GM21390 (cell line): ENCODE measurements at regions not wholly inside any gene's neighbourhood (a gene's known extent, or its start where the extent isn't known, plus 50 kb on each side); places are given as distances from the start of the nearest gene placed in this dataset.

ENCODE experiments used
- ATAC-seq: cut with Tn5 transposase; IDR thresholded peaks from one replicate; pipeline ENCODE4 v1.9.1; 2021; ENCODE audit not compliant: unreplicated experiment

DNA sequence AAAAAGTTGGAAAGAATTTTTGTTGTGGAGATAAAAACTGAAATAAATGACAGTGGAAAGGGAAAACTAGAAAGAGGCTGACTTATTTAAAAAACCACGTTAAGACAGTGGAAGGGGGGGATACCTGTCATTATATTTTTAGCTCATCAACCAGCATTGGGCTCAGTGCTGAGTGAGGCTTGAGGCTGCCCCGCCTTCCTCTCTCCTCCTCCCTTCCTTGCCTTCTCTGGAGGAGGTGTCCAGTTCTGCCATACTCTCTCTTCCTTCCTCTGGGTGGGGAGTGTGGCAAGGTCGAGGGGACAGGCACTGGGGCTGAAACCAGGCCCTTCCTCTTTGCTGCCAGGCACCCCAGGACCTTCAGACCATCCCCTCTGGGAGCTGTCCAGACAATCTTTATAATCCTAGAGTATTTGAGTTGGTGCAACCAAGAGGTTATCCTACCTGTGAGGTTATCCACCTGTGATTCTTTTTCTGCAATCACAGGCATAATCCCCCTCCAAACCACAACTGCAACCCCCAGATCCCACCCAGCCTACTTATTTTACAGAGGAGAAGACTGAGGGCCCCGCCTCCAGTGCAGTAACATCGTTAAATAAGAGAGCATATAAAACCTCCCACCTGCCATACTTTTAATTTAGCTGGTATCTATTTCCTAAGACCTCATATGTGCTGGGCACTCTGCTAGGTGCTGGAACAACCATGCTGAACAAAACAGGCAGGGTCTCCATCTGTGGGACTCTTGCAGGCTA, 578.5 kb downstream of the BUD13 start:
- no peak for ATAC-seq

DNA sequence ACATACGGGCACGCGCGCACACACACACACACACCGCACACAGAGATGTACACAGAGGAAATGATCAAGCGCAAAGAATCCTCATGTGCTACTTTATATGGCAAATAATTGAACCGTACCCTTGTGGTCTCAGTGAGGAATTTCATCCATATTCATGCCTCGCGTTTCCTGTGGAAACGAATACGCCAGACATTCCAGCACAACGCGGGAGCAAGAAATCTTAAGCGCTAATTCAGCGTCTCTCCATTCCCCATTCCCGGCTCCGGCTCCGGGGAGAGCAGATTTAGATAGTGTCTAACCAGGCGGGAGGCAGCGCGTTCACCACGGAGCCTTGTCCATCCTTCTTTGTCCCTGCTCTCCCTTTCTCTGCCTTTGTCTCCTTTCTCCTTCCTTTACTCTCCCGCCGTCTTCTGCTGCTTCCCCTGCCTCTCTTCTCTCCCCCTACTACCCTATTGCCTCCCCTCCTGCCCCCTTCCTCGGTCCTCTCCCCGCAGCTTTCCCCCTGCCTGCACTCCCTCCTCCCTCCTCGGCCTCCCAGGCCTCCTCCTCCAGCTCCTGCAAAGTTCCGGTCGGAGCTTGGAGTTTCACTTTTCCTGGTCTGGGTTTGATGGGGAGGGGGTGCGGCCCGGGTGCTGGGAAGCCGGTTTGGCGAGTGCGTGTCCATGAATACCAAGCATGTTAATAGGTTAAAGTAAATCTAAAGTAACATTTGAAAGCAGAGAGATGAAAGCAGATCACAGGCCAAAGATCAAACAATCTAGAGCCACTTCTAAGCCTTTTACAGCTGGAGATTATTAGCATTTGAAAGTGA, 579.3 kb downstream of the BUD13 start:
- ATAC-seq: no peak

DNA sequence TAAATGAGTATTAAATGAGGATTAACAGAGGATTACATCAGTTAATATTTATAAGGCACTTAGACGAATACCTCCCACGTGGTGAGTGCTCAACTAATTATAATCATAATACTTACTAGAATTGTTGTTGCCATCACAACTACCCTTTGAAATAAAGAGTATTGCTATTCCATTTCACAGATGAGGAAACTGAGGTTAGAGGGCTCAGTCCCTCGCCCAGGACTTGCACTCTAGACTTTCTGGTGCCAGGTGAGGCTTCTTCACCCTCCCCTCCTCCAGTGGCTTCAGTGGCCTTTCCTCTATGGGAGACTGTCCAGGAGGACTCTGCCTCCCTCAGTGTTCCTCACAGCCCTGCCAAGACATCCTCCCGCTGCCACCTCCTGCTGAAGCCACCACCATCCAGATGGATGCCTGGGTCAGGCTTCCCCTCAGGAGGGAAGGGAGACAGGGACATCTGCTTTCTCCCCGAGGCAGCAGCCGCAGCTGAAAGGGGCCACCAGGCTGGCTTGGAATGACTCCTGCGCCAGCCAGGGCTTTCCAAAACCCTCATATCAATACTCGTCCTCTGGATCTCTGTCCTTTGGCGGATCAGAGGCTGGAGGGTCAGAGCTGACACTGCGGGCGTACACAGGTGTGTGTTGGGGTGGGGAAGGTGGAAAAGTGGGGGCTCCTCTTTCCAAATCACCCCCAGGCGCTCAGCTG, 580.1 kb downstream of the BUD13 start:
- ATAC-seq: no peak

DNA sequence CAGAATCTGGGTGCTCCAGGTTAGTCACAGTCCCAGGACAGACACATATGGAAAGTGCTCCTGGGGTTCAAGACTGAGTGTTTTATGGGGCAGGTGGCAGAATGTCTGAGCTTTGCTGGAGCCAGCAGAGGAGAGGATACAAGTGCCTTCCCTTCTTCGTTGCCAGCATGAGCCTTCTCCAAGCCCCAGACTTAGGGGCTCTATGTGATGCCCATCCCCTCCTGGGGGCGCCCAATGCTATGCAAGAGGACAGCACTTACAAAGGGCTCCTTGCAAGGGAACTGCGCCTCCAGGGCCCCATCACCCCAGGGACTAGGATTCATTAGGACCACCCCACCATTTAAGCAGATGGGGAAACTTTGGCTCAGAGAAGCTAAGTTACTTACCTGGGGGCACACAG, 581.9 kb downstream of the BUD13 start:
- ATAC-seq: no peak

DNA sequence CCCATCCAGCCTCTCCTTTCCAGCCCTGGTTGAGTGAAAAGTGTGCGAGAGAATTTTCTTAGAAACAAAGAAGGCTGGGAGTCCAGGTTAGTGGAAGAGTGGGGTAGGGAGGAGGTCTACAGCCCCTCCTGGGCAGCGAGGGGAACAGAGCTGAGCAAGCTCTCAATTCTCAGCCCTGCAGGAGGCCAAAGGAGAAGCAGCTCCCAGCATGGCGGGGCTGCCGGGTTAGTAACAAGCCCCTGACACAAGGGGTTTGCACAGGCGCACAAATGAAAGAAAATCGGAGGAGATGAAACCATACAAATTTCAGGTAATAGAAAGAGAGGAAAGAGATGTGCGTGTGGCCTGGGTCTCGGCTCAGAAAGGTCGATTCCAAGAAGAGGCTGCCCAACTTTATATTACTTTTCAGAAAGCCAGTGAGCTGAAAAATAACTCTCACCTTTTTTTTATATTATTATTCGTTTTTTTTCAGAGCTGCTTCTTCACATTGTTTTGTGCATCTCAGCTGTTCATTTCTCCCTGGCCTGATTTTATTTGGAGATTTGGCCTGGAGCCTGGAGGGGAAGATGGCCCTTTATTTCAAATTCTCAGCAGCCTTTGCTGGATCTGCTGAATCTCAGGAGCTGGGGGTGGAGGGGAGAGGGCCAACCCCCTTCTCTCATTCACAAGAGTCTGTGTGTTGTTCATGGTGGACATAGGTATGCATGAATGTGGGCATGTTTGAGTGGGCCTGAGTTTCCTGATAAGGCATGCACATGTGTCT, 583.2 kb downstream of the BUD13 start:
- ATAC-seq: no peak

DNA sequence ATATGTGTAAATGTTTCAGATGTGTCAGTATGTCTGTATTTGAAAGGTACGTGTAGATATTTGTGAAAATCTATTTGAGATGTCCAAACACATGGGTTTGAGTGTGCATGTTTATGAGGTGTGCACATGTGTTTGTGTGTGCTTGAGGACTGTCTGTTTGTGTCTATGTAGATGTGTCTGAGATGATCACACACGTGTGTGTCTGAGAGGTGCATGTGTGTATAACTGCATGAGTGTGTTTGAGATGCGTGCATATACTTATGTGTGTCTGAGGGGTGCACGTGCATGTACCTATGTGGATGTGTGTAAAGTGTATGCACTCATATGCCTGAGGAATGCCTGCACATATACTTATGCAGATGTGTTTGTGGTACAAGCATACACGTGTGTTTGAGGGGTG, 584.4 kb downstream of the BUD13 start:
- no peak for ATAC-seq

DNA sequence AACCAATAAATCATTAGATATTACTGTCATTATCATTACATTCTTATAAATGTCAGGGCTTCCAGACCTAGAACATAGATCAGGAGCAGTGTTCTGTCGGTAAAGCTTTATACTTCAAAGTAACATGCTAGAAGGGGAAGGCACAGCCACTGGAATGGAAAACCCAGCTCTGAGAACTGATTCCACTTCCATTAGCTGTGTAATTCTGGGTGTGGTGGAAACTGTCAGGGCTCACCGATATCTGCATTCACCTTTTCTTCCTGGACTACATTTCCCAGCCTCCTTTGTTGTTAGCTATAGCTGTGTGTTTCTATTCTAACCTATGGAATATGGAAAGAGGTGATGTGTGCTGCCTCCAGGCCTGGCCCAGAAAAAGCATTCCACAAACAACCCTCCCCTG, 585.8 kb downstream of the BUD13 start:
- ATAC-seq: no peak

DNA sequence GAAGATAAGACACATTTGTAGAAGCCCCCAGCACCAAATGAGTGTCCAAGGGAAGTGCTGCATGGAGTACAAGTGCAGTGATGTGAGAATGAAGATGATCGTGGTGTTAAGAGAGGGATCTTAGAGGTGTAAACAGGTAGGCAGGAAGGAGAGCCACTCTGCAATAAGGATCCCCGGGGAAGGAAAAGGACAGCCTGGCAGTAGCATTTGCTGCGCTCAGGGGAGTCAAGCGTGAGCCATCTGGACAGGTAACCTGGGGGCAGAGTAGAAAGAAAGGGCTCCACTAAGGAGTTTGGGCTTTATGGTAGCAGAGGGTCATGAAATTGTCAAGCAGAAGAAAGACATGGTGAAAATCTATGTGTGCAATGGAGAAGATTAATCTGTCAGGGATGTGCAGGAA, 587.2 kb downstream of the BUD13 start:
- no peak for ATAC-seq

DNA sequence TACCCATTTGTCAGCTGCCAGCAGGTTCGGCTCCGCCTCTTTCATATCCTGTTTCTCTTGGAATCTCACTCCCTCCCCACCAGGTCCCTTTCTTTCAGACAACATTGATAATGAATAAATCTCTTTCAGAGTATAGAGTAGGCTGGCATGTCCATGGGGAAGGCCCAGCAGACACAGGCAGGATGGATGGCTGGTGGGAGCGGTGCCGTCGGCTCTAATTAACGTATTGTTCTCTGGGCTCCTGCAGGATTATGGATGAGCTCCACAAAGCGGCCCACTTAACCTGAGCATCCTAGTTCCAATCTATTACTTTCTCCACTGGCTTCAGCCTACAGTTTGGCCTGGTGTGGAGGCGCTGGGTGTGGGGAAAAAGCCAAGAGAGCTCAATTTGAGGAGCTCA, 588.0 kb downstream of the BUD13 start:
- no peak for ATAC-seq

DNA sequence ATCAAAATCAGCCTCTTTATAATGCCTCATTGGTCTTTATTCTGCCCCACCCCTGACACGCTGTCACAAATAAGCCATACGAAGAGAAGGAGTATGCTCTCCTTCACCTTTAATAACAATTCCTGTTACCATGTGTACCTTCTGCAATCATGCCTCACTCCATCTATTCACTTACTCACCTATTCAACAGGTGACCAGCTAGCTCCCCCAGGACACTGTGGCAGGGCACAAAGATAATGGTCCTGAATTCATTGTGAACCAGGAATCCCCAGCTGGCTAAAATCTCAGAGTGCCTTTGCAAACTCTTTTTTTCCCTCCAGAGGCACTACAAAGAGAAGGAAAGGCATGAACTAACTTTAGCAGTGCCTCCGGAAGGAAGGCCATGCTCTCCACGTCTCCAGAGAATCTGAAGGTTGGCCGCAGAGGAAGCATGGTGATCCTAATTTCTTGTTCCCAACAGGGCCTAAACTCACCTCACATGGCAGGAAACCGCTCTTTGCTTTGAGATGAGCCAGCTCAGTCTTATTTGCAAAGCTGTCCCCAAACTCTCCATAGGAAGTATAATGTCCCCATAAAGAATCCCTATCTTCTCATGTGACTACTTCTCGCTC, 590.3 kb downstream of the BUD13 start:
- ATAC-seq: no peak

DNA sequence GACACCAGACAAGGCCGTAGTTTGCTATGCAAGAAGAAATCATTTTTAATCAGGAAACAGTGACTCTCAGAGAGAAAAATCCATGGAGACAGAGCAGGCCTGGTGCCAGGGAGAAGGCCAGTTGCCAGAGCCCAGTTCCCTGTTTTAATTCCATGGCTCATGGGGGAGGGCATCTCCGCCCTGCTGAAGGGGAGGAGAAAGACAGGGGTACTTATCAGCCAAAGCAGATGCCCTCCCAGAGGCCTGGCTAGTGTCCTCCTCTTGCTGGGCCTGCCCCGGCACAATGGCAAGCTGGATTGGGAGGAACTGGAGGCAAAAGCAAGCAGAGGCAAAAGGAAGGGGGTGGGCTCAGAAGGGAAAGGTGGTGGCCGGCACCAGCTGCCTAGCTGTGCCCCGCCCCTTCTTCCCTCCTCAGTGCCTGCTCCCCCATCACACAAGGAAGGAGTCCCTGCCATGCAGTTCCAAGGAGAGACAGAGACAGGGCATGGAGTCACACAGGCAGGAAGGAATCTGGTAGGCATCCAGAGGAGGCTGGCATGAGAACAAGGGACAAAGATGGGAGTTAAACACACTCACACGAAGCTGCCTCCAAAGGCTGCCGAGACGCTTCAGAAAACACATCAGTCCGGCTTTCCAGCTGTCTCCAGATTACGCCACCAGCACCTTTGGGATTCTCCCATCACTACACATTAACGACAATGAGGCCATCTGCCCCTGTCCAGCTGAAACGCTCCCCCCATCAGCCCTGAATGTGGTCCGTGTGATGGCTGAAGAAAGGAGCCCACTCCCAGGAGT, 591.8 kb downstream of the BUD13 start:
- ATAC-seq: no peak

DNA sequence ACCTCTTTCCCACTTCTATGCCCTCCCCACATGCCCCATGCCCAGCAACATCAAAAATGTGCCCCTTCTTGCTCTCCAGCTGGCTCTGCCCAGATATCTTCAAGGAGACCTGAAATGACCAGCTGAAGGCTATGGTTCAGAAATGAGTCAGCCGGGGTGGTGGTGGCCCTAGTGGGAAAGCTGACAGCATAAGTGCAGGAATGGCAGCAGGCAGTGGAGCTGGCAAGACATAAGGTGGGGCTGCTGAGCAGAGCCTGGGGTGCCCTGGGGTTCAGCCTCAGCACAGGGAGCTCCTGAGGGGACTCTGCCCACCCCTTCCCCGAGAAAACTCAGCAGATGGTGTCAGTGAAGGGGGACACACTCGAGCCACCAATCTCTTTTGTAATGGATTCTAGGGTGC, 593.4 kb downstream of the BUD13 start:
- ATAC-seq: no peak

DNA sequence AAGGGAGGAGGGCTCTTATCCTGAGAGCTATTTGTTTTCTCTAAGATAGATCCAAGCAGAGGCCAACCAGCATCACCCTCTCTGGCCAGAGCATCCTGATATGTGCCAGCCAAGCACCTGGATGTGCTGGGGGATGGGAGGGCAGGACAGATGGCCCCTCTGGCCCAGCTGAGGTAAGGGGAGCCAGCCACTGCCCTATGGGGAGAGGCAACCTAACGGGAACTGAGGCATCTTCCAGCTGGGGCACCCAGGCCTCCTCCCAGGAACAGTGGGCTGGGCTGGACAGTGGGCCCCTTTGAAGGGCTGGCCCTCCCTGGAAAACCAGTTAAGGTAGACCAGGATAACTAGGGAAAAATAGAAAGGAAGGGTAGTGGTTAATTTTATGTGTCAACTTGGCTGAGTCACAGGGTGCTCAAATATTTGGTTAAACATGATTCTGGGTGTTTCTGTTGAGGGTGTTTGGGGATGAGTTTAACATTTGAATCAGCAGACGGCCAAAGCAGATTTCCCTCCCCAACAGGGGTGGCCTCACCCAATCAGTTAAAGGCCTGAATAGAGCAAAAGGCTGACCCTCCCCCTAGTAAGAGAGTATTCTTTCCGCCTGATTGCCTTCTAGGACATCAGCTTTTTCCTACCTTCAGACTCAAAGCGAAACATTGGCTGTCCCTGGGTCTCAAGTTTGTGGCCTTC, 595.1 kb downstream of the BUD13 start:
- ATAC-seq: no peak

DNA sequence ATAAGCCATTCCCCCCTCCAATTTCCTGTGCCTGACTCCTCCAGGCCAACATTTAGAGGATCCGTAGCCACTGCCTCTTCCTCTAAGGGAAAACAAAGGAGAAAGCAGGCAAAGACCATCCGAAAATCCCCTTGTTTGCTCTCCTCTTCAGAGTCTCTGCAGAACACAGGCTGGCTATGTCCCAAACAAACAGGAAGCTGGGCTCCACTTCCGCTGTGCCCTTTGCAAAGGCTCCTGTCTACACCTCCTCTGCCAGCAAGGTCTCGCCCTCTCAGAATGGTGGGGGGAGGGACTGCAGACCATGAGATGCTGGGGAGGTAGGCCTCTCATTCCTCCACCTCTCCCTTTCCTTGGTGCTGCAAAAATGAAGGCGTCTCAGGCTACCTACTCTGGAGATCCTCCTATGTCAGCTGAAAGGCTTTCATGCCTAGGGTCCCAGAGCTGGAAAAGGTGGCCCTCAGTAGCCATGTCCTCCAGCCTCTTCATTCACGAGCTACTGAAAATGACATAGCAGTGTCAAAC, 596.2 kb downstream of the BUD13 start:
- no peak for ATAC-seq

DNA sequence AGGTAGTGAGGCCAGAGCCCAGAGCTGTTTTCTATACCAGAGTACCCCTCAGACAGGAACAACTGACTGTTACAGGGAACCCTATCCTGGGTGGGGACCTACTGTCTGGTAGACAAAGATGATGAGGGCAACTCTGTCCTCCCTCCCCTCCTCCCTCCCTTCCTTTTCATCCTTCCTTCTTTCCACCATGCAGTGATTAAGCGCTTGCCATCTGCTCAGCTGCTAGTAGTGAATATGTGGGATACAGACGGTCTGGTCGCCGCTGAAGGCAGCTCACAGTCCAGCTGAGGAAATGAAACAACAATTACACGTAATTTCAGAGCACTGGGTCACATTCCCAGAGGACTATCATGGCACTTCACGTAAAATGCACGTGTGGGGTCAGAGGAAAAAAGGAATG, 597.1 kb downstream of the BUD13 start:
- no peak for ATAC-seq

DNA sequence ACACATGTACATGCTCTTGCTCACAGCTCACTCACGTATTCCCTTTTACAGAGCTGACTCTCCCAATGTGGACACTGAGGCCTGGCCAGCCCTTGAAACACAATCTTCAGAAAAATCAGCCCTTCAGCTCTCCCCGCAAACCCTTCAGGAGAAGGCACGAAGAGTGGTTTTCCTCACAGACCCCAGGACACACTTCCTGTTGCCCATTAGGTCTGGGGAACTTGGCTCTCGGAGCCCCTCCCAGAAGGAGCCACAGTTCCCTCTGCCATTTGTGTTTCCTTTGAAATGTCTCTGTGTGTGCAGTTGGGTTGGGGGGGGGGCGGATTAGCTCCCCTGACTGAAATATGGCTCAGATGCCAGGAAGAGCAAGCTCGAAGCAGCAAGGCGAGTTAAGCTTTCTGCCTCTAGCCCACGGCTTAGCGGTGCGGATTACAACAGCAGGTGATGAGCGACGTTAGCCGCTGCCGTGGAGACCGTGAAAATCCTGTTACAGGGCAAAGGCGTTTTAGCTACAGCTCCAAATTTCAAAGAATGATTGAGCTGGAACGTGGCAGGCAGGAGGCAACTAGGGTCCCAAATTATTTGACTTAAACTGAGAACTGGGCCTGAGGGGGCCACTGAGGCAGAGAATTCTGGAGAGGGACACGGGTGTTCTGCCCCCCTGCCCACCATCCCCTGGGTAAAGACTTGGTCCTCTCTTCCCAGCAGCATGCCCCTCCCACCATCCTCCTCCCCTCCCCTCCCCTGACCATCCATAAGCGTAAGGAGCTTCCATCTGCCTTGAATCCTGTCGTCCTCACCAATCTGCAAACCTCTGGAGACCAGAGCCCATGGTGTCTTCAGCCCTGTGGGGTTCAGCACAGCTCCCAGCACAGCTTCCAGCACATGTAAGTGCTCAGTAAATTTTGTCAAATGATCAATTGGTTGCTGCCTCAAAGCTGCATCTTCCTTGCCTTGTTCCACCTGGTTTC, 598.6 kb downstream of the BUD13 start:
- ATAC-seq: no peak

DNA sequence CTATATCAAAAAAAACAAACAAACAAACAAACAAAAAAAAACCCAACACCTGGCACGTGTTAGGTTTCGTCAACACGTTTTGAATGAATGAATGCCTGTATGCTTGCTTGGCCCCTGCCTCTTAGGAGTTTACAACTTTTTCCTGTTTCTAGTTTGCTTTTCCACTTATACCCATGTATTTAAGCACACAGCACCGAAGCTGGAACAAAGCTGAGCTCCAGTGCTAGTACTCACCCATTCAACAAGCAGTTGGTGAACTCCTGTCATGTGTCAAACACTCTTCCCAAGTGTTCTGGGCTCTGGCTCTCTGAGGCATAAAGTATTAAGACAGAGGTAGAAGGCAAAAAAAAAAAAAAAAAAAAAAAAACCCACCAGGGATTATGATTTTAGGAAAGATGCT, 599.3 kb downstream of the BUD13 start:
- ATAC-seq: no peak

DNA sequence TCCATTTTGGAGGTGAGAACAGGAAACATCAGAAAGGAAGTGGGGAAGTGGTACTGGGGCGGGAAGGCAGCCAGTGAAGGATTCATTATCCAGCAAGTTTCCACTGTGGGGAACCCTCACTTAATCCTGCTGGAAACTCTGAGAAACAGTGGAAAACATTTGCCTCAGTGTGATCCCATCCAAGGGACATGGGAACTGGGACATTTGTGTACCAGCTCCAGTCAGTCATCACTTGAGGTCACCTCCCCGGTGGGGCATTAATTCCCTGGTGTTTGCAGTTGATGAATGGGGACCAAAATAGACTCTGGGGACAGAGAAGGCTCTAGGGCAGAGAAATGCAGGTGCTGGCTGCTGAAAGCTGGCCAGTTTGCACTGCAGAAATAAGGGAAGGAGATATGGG, 599.9 kb downstream of the BUD13 start:
- ATAC-seq: no peak
